HEK293T (cell line): ENCODE measurements at regions not wholly inside any gene's neighbourhood (a gene's known extent, or its start where the extent isn't known, plus 50 kb on each side); places are given as distances from the start of the nearest gene placed in this dataset.

Experiments used
- ARNT ChIP-seq: fragments of 450-650 bp; IDR thresholded peaks from 2 replicates; pipeline ENCODE4 v1.6.1; 2017; ENCODE audit warnings: mild to moderate bottlenecking
- BHLHE40 ChIP-seq: fragments of 450-650 bp; IDR thresholded peaks from 2 replicates; pipeline ENCODE4 v1.6.1; 2016; ENCODE audit warnings: mild to moderate bottlenecking, moderate library complexity, borderline replicate concordance
- CTBP1 ChIP-seq: fragments of 450-650 bp; IDR thresholded peaks from 2 replicates; pipeline ENCODE4 v1.6.1; 2016; ENCODE audit warnings: borderline replicate concordance
- ELF4 ChIP-seq: fragments of 450-650 bp; IDR thresholded peaks from 2 replicates; pipeline ENCODE4 v1.6.1; 2017; ENCODE audit warnings: antibody characterized with exemption
- FOXA1 ChIP-seq: fragments of 450-650 bp; IDR thresholded peaks from 2 replicates; pipeline ENCODE4 v1.6.1; 2016; ENCODE audit warnings: mild to moderate bottlenecking
- FOXK2 ChIP-seq: fragments of 450-650 bp; IDR thresholded peaks from 2 replicates; pipeline ENCODE4 v1.6.1; 2016; ENCODE audit warnings: mild to moderate bottlenecking
- FOXM1 ChIP-seq: fragments of 450-650 bp; IDR thresholded peaks from 2 replicates; pipeline ENCODE4 v1.6.1; 2017; ENCODE audit warnings: mild to moderate bottlenecking, borderline replicate concordance
- HDGF ChIP-seq: fragments of 450-650 bp; IDR thresholded peaks from 2 replicates; pipeline ENCODE4 v1.6.1; 2017; ENCODE audit warnings: antibody characterized with exemption, borderline replicate concordance
- L3MBTL2 ChIP-seq: fragments of 450-650 bp; conservative IDR thresholded peaks from 2 replicates; pipeline ENCODE4 v1.6.1; 2016; ENCODE audit warnings: mild to moderate bottlenecking
- SP1 ChIP-seq: fragments of 450-650 bp; IDR thresholded peaks from 2 replicates; pipeline ENCODE4 v1.6.1; 2017
- SUZ12 ChIP-seq: fragments of 450-650 bp; IDR thresholded peaks from 2 replicates; pipeline ENCODE4 v1.6.1; 2016; ENCODE audit warnings: mild to moderate bottlenecking
- TARDBP ChIP-seq: fragments of 450-650 bp; IDR thresholded peaks from 2 replicates; pipeline ENCODE4 v1.6.1; 2016
- ZNF384 ChIP-seq: fragments of 450-650 bp; IDR thresholded peaks from 2 replicates; pipeline ENCODE4 v1.6.1; 2016
- TF ChIP-seq, protein P1 (sequence below): fragments of 450-650 bp; IDR thresholded peaks from 2 replicates; pipeline ENCODE4 v1.6.1; 2016

DNA sequence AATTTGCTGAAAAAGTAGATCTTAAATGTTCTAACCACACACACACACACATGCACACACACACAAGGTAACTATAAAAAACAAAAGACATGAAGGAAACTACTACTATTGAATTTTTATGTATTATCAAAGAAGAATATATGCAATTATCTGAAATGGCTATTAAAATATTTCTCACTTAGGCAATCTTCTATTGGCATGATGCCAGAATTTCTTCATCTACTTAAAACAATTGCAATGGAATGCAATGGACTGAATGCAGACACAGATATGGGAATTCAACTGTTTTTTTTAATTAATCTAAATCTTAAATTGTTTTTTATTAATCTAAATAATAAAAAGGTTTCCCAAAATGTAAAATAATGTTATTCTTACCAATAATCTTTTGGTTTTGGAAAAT, 152.6 kb upstream of the SMLR1 start:
- TF ChIP-seq FOXM1 (no peak), TARDBP (no peak), SP1 (no peak), SUZ12 (no peak), CTBP1 (no peak), ARNT (no peak), HDGF (no peak), L3MBTL2 (no peak), BHLHE40 (no peak), FOXA1 (no peak), ELF4 (no peak), FOXK2 (no peak), ZNF384 (no peak)
- TF ChIP-seq, protein P1, sequence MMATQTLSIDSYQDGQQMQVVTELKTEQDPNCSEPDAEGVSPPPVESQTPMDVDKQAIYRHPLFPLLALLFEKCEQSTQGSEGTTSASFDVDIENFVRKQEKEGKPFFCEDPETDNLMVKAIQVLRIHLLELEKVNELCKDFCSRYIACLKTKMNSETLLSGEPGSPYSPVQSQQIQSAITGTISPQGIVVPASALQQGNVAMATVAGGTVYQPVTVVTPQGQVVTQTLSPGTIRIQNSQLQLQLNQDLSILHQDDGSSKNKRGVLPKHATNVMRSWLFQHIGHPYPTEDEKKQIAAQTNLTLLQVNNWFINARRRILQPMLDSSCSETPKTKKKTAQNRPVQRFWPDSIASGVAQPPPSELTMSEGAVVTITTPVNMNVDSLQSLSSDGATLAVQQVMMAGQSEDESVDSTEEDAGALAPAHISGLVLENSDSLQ = no peak
